Hepatocyte (in vitro differentiated cells): ENCODE measurements at regions not wholly inside any gene's neighbourhood (a gene's known extent, or its start where the extent isn't known, plus 50 kb on each side); places are given as distances from the start of the nearest gene placed in this dataset.

Source experiments
- EZH2 ChIP-seq: fragments of 200-600 bp; sonication (generic); IDR thresholded peaks from 2 replicates; pipeline ENCODE4 v1.6.1; 2016; ENCODE audit warnings: antibody characterized with exemption, mild to moderate bottlenecking, borderline replicate concordance
- TF ChIP-seq, protein P1 (sequence below): fragments of 200-600 bp; sonication (generic); IDR thresholded peaks from 2 replicates; pipeline ENCODE4 v1.5.1; 2016; ENCODE audit warnings: antibody characterized with exemption, mild to moderate bottlenecking; ENCODE audit not compliant: poor library complexity

DNA sequence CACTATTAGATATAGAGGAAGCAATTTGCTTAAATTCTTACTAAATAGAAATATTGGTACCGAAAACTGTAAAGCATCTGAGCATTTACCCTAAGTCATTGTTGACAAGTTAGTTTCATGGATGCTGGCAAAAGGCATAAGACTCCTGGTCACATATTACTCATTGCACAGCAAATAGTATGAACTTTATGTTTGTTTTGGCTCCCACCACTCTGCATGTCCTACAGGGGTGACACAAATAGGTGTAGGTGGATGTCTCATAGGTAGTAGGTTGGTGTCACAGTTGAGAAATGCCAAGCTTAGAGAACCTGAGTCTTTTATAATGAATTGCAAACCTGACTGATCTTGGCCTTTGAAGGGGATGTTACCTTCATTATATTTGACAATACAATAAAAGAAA is 199.6 kb upstream of the SEMA3D start:
- TF ChIP-seq, protein P1, sequence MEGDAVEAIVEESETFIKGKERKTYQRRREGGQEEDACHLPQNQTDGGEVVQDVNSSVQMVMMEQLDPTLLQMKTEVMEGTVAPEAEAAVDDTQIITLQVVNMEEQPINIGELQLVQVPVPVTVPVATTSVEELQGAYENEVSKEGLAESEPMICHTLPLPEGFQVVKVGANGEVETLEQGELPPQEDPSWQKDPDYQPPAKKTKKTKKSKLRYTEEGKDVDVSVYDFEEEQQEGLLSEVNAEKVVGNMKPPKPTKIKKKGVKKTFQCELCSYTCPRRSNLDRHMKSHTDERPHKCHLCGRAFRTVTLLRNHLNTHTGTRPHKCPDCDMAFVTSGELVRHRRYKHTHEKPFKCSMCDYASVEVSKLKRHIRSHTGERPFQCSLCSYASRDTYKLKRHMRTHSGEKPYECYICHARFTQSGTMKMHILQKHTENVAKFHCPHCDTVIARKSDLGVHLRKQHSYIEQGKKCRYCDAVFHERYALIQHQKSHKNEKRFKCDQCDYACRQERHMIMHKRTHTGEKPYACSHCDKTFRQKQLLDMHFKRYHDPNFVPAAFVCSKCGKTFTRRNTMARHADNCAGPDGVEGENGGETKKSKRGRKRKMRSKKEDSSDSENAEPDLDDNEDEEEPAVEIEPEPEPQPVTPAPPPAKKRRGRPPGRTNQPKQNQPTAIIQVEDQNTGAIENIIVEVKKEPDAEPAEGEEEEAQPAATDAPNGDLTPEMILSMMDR: no peak
- no peak for TF ChIP-seq EZH2
